Stimulated activated CD8-positive, alpha-beta memory T cell treated with anti-CD3 and anti-CD28 coated beads, Interleukin-7, amount 100 ng/mL, for 48 hours (primary cell): ENCODE measurements at regions not wholly inside any gene's neighbourhood (a gene's known extent, or its start where the extent isn't known, plus 50 kb on each side); places are given as distances from the start of the nearest gene placed in this dataset.
"Not testable (repeated sequence)": the region's sequence is repeated elsewhere in the genome, so short reads cannot be mapped to it uniquely, and the experiment has no call there.

Source experiments
- DNase-seq, 2 donors: peaks; one replicate each; pipeline ENCODE4 v3.0.0-alpha.2; 2020; ENCODE audit warnings: low read depth in 1 of 2; ENCODE audit errors: extremely low read depth in 1 of 2

- no peak for DNase-seq
Observed at GRCh38 chr14:87261621-87262020, 731.4 kb downstream of the GALC start.

- no peak for DNase-seq
Observed at GRCh38 chr14:87260460-87260859, 732.5 kb downstream of the GALC start.

DNA sequence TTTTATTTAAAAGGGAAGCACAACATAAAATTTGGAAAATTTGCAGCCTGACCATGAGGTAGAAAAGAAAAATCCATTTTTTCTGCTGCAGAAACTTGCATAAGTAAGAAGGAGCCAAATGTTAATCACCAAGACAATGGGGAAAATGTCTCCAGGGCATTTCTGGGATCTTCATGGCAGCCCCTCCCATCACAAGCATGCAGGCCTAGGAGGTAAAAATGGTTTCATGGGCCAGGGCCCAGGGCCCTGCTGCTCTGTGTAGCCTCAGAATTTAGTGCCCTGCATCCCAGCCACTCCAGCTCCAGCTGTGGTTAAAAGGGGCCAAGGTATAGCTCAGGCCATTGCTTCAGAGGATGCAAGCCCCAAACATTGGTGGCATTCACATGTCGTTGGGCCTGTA lies 735.6 kb downstream of the GALC start:
- DNase-seq = no peak

DNA sequence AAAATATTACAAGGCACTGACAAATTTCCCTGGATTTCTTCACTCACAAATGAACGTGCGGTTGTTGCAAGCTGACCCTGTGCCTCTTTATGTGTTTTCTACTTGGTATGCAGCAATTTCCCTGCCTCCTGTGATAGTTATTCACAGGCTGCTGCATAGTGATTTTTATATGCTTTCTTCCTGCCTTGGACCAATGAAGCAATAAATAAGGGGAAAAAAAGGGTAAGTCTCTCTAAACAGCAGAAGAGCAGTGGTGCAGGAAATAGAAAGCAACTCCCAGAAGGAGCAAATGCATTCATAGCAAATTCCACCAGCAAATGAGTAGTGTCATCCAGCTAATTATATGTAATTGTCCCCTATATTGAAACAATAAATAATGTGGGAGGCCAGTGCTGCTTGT lies 737.9 kb downstream of the GALC start:
- DNase-seq = no peak

DNA sequence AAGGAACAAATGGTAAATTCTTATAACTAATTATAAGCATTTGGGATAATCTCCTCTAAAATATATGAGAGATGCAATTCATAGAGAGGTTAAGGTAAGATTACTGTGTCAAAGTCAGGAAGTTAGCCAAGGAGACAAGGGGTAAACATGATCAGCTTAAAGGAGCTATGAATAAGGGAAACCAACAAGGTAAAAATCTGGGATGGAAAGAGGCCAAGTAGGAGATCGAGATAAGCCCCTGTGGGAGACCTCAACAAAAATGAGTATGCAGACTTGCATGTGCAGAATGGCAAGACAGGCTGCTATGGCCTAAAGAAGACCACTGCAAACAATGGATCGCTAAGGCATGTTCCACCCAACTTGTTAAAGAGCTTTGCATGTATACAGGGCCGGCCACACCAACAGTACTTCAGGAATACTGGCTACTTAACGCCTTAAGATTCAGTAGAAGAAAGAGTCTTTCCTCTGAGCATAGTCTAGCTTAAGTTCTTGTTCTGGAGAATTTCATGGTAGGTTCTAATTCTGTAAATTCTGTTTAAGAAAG lies 738.6 kb downstream of the GALC start:
- DNase-seq = no peak

DNA sequence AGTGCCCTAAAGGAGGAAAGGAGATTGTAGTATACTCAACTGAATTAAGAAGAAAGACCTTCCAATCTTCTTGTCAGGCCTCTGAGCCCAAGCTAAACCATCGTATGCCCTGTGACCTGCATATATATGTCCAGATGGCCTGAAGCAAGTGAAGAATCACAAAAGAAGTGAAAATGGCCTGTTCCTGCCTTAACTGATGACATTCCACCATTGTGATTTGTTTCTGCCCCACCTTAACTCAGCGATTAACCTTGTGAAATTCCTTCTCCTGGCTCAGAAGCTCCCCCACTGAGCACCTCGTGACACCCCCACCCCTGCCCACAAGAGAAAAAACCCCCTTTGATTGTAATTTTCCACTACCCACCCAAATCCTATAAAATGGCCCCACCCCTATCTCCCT lies 739.2 kb downstream of the GALC start:
- not testable (repeated sequence) for DNase-seq

GRCh38 chr14:87252103-87252502 lies 740.9 kb downstream of the GALC start:
- DNase-seq = no peak

GRCh38 chr14:87251011-87251410 lies 742.0 kb downstream of the GALC start:
- DNase-seq = no peak

GRCh38 chr14:87241018-87241768 lies 751.8 kb downstream of the GALC start:
- DNase-seq = no peak

DNA sequence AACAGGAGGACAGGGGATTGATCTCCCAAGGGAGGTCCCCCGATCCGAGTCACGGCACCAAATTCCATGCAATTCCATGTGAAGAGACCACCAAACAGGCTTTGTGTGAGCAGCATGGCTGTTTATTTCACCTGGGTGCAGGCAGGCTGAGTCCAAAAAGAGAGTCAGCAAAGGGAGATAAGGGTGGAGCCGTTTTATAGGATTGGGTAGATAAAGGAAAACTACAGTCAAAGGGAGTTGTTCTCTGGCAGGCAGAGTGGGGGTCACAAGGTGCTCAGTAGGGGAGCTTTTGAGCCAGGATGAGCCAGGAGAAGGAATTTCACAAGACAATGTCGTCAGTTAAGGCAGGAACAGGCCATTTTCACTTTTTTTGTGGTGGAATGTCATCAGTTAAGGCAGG lies 752.7 kb downstream of the GALC start:
- not testable (repeated sequence) for DNase-seq

DNA sequence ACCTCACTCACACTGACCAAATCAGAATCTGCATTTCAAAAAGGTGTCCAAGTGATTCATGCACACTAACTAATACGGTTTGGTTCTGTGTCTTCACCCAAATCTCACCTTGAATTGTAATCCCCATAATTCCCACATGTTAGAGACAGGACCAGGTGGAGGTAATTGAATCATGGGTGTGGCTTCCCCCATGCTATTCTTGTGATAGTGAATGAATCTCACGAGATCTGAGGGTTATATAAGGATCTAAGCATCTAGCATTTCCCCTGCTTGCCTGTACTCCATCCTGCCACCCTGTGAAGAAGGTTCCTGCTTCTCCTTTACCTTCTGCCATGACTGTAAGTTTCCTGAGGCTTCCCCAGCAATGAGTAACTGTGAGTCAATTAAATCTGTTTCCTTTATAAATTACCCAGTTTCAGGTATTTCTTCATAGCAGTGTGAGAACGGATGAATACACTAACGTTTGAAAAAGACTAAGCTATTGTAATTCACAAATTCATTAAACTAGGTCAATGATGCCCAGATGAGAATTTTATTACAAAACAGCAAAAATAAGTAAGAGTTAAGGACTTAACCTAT lies 759.1 kb downstream of the GALC start:
- no peak for DNase-seq

DNA sequence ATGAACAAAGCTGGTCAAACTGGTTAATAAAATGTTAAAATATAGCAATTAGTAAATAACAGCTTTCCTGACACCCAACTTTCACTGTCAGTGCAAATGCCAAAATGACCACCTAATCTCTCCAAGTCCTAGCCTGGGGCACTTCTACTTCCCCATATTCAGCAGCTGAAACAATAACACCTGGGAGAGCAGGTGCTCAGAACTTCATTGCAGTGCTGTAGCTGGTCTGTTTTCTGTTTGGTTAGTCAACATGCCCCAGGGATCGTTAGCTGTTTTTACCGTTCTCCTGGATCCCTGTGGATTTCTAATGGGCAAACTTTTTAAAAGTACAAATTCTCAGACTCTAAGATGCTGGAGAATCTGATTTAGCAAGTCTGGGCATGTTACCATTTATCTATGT lies 759.7 kb downstream of the GALC start:
- DNase-seq = no peak

GRCh38 chr14:87231336-87232026 lies 761.5 kb downstream of the GALC start:
- no peak for DNase-seq

DNA sequence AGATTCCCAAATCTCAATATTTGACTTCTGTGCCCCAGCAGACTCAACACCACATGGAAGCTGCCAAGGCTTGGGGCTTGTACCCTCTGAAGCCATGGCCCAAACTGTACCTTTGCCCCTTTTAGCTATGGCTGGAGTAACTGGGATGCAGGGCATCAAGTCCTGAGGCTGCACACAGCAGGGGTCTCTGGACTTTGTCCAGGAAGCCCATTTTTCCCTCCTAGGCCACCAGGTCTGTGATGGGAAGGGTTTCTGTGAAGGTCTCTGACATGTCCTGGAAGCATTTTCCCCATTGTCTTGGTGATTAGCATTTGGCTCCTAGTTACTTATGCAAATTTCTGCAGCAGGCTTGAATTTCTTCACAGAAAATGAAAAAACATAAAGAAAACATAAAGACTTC lies 762.3 kb downstream of the GALC start:
- DNase-seq = no peak

- no peak for DNase-seq
Observed at GRCh38 chr14:87229131-87229530, 763.9 kb downstream of the GALC start.

GRCh38 chr14:87217023-87217422 lies 776.0 kb downstream of the GALC start:
- no peak for DNase-seq

DNA sequence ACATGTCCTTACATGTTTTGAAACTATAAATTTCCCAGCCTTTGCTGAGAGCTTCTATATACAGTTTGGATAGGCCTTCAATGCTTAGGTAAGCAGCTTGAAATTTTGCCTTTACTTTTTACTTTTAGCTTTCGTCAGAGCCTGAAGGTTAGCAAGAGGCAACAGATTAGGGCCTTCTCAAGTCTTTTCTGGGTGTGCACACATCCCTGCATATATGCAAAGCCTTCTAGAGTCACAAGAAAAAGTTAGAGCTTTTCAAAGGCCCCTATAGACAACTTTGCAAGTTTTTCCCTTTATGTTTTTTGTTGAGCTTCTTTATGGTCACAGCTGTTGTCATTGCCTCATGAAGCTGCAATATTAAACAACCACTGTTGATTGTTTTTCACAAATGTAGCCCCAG lies 778.4 kb downstream of the GALC start:
- no peak for DNase-seq

GRCh38 chr14:87207756-87208155 lies 785.2 kb downstream of the GALC start:
- no peak for DNase-seq

DNA sequence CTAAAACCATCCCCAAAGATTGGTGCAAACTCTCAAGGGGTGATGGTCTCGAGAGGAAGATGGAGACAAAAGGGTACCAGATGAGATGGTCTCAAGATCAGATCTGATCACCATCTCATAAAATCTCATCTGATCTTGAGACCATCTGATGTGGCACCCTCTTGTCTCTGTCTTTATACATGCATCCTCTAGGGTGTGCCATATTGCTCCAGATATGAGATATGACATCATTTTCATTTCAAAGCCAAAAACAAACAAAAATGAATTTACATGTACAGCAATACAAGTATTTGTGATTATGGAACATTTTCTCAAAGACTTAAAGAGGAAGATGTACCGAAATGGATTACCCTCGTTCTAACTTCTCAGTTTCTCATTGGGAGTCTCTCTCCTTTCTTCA lies 787.2 kb downstream of the GALC start:
- no peak for DNase-seq

GRCh38 chr14:87203346-87203745 lies 789.6 kb downstream of the GALC start:
- DNase-seq = no peak

GRCh38 chr14:87199381-87199780 lies 793.6 kb downstream of the GALC start:
- no peak for DNase-seq

- DNase-seq = no peak
Observed at GRCh38 chr14:87196436-87196835, 796.5 kb downstream of the GALC start.
